Right forelimb (tissue), 1 donor: ENCODE measurements at regions not wholly inside any gene's neighbourhood (a gene's known extent, or its start where the extent isn't known, plus 50 kb on each side); places are given as distances from the start of the nearest gene placed in this dataset.

ENCODE experiments used
- DNase-seq: peaks from one replicate; pipeline ENCODE4 v3.0.0-alpha.2; 2018

GRCh38 chr2:111219285-111219684 is 98.6 kb downstream of the BCL2L11 start:
- DNase-seq = no peak

GRCh38 chr2:111219734-111220505 is 99.2 kb downstream of the BCL2L11 start:
- DNase-seq = no peak

GRCh38 chr2:111220962-111221361 is 100.2 kb downstream of the BCL2L11 start:
- DNase-seq = no peak

DNA sequence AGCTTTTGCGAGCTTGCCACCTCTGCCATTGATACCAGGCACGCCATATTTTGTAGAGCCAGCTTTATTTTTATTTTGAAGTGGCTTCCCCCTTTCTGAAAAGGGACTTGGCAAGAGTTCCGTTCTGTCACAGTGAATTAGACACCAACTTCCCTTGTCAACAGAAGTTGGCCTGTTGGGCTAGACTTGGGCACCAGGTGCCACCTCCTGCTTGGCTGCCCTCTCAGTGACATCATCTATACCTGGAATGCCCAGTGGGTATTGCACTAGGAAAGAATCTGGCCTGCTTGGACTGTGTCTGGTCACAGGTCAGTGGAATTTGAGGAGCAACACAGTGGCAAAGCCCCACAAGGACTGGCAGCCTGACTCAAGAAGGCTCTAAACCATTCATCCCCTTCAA is 101.0 kb downstream of the BCL2L11 start:
- no peak for DNase-seq

GRCh38 chr2:111222204-111222866 is 101.6 kb downstream of the BCL2L11 start:
- DNase-seq = no peak

GRCh38 chr2:111225856-111226255 is 105.1 kb downstream of the BCL2L11 start:
- DNase-seq = no peak

- DNase-seq = no peak
These were observed 106.4 kb downstream of the BCL2L11 start for GRCh38 chr2:111226876-111227700.

DNA sequence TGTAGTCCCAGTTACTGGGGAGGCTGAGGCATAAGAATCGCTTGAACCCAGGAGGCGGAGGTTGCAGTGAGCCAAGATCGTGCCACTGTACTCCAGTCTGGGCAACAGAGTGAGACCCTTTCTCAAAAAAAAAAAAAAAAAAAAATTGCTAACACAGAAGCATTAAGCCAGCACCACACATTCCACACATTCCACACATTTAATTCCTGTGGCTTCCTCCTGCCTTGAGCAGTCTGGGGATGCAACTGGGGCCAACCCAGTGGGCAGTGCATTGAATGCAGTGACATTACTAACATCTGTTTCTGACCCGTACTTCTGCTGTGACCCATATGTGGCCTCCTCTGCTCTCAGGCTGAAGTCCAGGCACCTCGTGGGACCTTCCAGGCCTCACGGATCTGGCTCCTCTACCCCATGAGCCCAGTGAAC is 107.0 kb downstream of the BCL2L11 start:
- DNase-seq = no peak

GRCh38 chr2:111231532-111232252 is 111.0 kb downstream of the BCL2L11 start:
- DNase-seq = no peak

GRCh38 chr2:111235192-111236015 is 114.7 kb downstream of the BCL2L11 start:
- no peak for DNase-seq

GRCh38 chr2:111236025-111236424 is 115.3 kb downstream of the BCL2L11 start:
- DNase-seq = no peak

DNA sequence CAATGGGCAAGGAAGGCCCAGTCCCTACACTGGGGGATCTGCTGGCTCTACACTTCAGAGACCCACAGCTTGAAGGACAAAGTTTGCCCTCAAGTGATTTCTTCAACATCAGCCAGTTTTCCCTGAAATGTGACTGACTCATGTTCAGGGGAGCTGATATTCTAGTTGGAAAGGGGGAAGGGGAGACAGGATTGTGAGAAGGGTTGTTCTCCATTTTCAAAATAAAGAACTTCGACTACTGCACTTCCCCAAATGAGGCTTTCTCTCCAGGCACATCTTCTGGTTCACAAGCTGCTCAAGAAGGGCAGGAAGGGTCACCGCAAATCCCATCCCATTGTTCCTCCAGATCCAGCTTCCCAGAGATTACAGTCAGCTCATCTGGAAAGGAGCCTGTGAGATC is 117.6 kb downstream of the BCL2L11 start:
- DNase-seq = no peak

DNA sequence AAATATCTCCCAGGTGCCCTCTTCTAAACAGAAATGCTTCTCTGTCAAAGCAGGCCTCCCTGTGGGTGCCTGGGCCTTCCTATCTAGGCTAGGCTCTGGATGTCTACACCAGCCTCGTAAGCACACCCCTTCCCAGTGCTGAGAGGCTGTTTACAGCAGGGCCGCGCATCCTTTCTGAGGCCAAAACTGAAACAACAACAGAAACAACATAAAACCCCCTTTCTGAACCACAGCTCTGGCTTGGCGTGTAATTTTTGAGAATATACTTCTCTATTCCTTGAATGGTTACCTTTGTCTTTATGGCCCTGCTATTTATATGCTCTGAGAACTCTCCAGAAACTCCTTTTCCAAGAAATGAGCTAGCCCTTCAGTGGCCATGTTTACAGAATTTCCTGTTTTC is 118.4 kb downstream of the BCL2L11 start:
- DNase-seq = no peak

DNA sequence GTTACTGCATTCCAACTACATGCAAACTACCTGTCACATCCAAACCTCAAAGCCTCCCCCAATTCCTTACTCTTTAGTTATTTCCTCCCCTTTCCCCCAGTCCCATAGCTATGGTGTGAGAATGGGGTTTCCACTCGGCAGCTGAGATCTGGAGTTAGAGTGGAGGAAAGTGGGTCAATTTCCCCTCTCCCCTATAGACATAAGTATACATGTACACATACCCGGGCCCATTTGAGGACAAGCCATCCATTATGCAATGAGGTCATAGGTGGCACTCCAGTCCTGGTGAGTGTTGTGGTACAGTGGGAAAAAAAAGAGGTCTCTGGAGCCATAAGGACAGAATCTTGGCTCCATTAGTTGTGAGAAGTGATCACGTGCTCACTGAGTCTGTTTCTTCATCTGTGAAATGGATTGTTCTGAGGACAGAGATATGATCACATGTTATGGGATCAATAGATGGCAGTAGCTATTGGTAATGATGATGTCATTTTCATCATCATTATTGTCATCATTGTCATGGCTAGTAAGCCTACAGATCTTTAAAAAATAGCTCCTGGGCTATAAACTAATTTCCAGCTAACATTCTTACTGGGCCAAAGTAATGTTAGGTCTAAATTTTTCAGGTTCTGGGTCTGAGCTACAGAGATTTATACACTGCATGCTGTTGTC is 119.0 kb downstream of the BCL2L11 start:
- no peak for DNase-seq

DNA sequence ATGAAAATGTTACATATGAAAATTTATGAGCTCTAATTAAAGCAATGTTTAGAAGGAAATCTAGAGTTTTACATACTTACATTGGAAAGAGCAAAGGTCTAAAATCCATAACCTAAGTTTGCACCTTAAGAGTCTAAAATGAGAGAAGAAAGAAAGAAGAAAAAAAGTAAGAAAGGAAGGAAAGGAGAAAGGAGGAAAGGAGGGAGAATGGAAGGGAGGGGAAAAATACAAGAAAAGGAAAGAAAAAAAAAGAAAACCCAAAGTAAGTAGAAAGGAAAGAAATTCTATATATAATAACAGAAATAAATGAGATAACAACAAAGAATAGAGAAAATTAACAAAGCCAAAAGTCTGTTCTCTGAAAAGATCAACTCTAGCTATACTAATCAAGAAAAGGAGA is 122.6 kb downstream of the BCL2L11 start:
- DNase-seq = no peak

DNA sequence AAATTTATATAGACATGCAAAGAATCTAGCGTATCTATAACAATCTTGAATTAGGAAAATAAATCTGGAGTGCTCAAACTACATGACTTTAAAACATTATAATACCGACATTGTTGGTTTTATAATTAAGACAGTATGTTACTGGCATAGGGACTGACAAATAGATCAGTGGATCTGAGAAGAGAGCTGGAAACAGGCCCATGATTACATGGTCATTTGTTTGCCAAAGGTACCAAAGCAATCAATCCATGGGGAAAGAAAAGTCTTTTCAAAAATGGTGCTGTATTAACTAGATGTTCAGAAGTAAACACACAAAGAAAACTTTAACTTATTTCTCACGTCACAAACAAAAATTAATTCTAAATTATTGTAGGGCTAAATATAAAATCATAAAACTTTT is 124.2 kb downstream of the BCL2L11 start:
- DNase-seq = no peak

GRCh38 chr2:111246620-111247061 is 125.9 kb downstream of the BCL2L11 start:
- no peak for DNase-seq

DNA sequence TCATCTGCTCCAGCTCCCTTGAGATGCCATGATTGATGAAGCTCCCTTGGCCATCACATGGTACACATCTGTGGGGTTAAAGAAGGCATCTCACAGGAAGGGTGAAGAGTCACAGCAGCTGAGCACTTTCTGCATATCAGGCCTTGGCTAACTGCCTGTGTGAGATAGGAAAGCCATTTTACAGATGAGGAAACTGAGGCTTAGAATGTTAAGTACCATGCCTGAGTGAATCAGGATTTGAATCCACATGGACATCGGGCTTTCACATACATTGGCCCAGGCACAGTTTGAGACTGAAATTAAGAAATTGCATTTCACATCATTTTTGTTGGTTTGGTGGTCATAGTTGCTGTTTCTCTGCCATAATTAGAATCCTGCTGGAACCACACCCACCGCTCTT is 126.8 kb downstream of the BCL2L11 start:
- no peak for DNase-seq

DNA sequence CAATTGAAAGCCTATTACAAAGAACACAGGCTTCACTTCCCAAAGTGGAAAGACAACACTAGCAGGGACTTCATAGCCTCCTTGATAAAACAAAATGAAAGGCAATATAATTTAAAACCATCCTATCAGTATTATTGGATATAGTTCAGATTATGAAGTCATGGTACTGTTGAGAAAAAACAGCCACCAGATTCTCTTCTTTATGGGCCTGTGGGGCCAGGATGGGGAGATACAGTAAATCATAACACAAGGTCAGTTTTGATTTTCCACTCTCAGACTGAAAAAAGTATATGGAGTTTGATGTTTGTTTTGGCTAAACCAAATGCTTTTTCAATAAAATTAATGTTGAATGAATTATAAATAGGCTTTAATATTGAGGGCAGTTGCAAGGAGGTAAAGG is 129.1 kb downstream of the BCL2L11 start:
- no peak for DNase-seq

DNA sequence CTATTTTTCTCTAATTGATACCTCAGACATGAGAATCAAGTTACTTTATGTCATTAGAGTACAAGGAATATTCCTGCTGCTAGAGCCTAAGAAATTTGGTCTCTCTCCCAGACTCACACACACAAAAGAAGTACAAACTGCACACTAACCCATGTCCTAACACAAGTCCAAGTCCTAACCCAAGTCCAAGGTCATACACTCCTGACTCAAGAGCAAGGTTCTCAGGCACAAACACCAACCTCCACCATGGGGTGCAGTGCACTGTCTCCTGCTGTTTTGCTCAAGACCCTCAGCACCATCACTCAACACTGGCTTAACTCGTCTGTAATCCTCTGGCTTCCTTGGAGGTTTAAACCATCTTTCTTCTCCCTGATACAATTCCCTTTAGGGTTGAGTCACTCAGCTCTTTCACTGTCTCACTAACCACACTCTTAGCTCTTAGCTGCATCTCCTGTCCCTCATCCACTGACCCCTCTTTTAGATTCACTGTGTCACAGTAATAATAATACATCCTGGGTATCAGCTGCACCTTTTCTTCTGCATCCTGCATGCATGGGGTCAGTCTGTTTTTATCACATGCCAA is 129.8 kb downstream of the BCL2L11 start:
- no peak for DNase-seq

DNA sequence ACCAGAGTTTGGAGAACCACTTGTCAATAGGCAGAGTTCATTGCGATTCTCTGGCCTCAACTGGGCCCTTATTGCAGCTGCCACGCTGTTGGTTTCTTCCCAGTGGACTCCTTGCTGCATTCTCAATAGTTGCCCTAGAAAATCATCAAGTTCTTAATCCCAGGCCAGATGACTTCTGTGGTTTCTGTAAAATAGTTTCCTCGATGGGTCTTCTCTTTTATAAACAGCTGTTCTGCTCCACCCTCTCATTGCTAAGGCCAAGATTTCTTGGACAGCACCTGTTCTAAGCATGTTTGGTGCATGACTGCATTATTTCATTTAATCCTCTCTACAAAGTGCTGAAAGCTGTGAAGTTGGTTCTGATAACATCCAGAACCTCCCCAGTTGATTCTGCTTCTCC is 131.0 kb downstream of the BCL2L11 start:
- DNase-seq = no peak
